Stimulated activated CD4-positive, alpha-beta T cell treated with anti-CD3 and anti-CD28 coated beads, Interleukin-15, amount 100 ng/mL, for 48 hours (primary cell): ENCODE measurements at regions not wholly inside any gene's neighbourhood (a gene's known extent, or its start where the extent isn't known, plus 50 kb on each side); places are given as distances from the start of the nearest gene placed in this dataset.

Experiments used
- DNase-seq, 2 donors: peaks; one replicate each; pipeline ENCODE4 v3.0.0-alpha.2; 2020; ENCODE audit warnings: low read depth in 2 of 2

DNA sequence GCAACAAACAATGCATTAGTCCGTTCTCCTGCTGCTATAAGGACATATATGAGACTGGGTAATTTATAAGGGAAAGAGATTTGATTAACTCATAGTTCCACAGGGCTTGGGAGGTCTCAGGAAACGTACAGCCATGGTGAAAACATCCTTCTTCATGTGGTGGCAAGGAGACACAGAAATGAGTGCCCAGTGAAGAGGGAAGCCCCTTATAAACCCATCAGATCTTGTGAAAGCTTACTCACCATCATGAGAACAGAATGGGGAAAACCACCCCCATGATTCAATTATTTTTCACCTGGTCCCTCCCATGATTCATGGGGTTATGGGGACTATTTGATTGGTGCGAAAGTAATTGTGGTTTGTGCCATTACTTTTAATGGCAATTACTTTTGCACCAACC, 655.8 kb upstream of the SEMA6A start:
- DNase-seq: no peak

DNA sequence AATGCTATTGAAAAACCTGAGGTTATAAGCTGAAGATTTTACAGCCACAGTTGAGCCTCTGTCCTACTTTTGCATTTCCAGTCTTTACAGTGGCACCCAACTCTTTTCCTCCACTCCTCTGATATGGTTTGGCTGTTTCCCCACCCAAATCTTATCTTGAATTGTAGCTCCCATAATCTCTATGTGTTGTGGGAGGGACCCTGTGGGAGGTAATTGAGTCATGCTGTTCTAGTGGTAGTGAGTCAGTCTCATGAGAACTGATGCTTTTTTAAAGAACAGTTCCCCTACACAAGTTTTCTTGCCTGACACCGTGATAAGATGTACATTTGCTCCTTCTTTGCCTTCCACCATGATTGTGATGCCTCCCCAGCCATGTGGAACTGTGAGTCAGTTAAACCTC, 646.1 kb upstream of the SEMA6A start:
- no peak for DNase-seq

DNA sequence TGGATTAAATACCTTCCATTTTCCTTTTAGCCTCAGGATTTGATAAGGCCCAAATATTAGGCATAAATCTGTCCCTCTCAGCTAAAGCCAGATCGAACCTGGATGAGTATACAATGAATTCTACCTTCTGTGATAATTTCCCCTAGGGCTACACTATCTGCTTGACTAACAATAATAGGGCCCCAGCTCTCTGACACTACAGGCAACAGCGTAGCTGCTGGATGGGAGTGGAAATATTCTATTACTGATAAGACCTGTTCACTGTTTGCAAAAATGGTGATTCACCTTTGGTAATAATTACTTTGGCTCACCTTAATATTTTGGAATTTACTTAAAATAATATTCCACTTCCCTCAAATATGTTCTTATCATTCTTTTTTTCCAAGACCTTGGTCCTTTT, 644.2 kb upstream of the SEMA6A start:
- no peak for DNase-seq

DNA sequence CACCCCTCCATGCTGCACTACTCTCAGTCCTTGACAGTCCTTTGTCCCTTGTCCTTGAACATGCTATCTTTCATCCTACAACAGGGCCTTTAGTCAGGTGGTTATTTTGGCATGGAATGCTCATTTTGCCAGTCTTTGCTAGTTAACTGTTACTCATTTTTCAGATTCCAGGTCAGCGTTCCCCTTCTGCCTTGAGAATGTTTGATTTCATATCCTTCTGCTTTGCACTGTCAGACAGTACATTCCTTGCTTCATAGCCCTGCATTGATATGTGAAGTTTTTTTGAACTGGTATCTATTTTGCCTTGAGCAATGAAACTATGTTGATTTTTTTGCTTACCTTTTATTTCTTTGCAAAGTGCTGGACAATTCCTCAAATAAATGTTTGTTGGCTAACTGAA, 638.2 kb upstream of the SEMA6A start:
- no peak for DNase-seq

DNA sequence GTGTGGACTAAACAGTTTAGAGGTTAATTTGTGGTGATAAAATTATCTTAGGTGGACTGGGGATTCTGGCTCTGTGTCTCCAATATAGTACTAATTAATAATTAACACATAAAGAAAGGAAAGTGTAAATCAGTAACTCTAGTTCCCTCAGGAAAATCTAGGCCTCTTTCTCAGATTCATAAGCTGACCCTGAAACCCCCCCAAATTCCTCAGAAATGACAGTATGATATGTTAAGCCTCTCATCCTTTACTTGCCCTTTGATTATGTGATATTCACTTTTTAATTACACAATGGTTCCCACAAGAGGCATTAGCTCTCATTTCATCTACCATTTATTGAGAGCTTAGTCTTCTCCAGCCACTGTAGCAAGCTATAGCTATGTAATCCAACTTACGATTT, 636.2 kb upstream of the SEMA6A start:
- DNase-seq: no peak

DNA sequence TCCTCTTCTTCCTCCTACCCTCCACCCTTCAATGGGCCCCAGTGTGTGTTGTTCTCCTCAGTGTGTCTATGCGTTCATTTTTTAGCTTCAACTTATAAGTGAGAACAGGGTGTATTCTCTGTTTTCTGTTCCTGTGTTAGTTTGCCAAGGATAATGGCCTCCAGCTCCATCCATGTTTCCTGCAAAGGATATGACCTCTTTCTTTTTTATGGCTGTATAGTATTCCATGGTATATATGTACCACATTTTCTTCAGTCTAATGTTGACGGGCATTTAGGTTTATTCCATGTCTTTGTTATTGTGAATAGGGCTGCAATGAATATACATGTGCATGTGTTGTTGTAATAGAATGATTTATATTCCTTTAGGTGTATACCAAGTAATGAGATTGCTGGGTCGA, 634.9 kb upstream of the SEMA6A start:
- no peak for DNase-seq

DNA sequence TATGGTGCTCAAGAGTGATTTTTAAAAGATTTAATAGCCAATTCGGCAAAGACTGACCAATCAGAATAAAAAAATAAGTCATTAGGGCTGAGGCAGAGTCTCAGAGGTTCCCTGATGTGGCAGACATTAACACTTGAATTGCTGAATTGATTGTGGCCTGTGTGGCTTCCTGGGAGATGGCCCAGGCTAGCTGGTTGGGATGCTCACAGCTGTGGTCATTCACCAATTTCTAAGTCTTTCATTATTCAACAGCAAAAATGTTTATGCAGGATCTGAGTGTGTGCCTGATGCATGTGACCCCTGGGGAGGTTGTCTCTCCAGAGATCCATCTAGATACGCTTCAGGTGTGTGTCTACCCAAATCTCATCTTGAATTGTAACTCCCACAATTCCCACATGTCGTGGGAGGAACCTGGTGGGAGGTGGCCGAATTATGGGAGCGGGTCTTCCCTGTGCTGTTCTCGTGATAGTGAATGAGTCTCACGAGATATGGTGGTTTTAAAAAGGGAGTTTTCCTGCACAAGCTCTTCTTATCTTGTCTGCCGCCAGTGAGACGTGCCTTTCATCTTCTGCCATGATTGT, 632.6 kb upstream of the SEMA6A start:
- no peak for DNase-seq

DNA sequence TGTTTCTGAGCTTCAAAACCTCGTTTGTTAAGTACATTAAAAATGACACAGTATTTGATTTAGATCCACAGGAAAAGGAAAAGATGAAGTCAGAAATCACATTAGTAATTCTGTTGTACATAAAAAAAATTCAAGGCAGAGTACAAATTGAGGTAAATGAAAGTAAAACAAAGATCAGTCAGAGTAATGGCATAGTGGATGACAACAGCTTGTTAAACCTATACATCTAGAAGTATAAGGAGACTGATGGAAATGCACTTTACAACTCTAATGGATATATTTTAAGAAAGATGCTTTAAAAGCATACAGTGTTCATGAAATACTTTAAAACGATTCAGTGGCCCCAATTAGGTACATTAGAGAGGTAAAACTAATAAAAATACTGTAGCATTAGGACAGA, 631.3 kb upstream of the SEMA6A start:
- no peak for DNase-seq

DNA sequence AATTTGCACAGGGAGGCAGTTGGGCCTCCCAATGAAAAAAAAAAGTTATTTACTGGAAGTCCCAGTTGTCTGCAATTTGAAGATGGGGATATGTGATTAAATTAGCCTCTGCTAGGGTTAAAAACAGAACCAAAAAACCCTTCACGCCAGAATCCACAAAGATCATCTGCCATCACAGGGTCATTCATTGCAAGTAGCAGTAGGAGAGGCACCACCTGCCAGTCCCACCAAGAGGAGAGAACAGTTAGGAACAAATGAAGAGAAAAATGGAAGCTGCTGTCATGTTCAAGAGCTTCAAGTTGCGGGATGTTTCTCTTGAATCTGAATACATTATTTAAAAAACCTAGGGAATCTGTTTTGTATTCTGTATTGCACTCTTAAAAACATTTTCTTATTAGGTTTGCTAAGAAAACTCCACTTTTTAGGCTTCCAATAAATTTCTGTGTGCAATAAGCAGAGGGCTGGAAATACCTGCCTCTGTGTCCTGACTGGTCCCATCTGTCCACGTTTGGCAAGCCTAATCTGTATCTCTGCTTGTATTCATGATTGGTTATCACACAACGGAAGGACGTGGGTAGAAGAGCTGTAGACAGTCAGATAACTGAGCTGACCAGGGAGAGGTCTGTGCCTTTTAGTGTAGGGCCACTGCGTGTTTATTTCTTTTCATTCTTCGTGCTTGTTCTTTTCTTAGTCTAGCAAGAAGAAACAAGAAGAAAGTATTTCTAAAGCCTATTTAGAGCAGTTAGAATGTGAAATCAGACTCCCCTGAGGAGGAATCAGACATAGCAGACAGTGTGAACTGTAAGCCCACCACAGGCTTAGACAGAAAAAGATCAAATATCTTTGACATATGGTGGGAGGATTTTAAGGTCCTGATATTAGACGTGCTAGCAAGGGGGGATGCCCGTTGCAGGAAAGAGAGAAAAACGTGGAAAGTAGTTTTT, 630.6 kb upstream of the SEMA6A start:
- no peak for DNase-seq

DNA sequence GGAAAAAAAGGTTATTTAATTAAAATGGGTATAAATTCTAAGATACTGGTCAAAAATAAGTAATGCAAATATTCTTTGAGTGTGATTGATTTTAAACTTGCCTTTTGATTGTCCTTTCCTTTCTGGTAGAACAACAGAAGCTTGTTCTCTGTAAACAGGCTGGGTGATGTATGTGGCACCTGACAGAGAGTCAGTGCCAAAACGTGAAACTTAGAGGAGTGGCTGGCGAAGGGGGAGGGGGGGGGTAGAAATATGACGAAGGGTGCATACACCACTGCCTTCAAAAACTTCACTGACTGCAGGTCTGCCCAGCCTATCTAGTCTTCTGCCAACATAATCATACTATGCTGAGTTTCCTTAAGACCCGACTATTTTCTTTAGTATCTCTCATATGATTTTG, 629.8 kb upstream of the SEMA6A start:
- no peak for DNase-seq

DNA sequence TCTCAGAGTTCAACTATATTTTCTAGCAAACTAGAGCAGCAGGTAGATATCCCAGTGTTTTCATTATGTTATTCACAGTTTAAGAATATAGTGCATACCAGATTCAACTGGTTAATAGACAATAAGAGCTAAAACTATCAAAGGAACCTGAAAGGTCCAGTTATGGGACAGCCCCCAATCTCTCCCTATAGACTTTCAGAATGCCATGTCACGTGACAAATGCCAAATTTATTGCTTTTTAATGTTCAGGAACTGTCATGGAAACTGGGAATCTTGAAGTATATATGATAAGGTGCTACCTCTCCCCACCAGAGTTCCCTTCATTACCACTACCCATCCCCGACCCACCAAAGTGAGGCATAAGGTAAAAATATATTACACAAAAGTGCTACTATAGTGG, 629.0 kb upstream of the SEMA6A start:
- no peak for DNase-seq

DNA sequence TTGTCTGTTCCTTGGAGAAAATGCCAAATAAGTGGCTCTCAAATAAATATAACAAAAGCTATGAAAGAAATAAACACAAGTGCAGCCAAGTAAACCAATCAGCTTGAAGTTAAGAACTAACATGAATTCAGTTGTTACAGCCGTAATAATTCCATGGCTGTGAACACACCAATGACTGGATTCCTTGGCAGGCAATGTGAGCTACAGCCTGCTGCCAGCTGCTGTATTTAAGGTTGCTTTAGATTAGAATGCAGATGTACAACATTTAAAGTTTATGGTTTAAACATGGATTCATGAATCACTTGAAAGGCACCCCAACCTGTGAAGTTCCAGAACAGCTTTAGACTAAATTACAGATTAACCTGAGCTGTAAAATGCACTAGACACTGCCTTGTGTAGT, 626.4 kb upstream of the SEMA6A start:
- no peak for DNase-seq

DNA sequence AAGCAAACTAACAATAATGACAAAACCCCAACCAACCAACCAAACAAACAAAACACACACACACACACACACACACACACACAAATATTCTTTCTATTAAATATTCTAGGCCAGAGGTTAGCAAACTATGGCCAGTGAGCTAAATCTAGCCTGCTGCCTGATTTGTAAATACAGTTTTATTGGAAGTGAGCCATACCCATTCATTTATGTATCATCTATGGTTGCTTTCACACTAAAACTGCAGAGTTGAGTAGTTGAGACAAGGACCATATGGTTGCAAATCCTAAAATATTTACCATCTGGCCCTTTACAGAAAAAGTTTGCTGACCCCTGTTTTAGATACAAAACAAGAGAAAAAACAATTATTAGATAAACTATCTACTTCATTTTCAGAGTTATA, 620.5 kb upstream of the SEMA6A start:
- DNase-seq: no peak

DNA sequence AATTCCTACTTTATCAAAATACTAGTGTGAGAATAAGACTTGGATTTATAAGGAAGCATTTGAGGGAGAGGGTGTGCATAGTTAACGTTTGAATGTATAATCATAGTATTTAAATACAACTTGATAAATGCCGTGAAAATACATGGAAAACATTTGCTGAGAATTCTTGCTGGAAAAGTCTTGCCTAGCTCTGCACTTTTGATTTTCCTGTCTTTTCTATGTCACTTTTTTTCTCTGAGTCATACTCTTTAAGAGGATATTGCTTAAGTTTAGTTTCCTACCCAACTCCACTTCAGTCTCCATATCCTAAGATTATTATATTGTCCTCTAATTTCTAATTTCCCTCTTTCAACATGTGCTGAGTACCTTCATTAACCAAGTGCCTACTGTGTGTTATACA, 616.6 kb upstream of the SEMA6A start:
- no peak for DNase-seq

DNA sequence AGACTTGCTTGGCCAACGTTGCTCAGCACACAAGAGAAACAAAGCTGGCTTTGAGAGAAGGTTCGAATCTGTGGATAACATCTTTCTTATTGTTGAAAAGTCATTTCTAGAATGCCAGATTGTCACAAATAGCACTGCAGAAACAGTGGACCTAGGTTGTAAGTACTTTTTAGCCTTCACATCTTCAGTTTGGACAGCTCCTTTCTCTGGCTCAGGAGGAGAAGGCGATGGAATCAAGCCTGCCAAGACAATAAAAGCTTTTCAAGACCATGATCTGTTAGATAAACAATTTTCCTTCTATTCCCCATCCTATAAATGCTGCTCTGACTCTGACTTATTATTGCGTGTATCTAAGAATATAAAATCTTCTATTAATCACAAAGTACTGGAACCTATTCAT, 615.2 kb upstream of the SEMA6A start:
- DNase-seq: no peak

DNA sequence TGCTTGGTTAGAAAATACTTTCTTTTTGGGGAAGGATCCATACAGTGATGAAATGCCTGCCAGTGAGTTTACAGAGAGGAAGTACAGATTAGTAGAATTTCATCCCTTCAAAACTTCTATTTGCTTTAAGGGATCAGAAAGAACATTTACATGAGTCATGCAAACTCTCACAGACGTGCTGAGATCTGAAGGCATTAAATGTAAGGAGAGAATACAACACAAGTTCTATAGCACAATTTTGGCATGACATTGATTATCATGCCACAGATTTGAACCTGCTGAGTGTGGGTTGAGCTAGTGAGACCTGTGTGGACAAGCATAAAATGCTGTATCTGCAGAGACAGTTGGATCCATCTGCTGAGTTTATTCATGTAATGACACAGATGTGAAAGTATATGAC, 613.6 kb upstream of the SEMA6A start:
- no peak for DNase-seq

DNA sequence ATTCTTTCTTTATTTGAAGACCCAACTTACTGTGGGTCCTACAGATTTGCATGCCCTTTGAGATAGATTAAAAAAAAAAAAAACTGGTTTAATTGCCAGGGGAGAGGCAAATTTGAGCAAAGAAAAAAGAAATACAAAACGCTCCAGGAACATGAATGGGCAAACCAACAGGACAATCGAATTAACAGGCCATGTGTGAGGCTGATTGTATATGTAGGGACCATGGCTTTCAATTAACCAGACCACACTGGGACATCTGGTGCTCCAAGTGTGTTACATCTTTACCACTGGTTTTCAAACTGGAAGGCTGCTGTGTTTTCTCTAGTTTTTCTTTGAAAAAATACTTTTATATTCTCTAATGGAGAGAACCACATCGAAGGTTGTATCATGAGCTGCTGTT, 612.1 kb upstream of the SEMA6A start:
- DNase-seq: no peak

DNA sequence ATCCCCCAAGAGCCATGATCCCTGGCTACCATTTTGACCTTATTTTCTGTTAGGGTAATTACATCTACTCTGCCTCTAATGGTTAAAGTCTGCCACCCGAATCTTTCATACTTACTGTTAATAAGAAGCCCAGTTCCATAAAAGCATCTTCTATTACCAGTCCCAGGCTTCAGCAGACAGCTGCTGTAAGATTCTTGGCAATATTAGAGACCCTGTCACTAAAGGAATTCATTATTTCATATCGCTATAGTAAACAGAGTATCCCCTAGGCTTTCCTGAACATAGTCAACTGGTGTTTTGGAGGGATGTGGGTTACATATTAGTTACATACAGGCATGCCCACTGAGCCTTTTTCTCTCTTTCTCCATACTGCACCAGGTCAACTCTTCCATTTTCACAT, 608.7 kb upstream of the SEMA6A start:
- no peak for DNase-seq

DNA sequence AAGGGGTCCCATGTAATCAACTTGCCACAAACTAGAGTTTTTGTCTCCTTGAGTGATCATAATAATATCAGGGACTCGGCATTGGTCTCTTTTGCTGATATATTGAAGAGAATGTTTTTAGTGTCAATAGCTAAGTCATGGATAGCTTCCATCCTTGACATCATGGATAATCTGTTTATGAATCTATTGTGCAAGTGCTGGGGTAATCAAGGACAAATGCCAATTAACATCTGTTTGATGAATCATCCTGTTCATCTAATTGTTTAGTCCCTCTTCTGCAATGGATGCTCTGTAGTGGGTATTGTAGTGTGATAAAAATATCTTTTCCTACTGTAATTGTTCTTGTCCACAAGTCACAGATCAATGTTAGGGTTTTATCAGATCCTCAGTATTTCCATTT, 607.5 kb upstream of the SEMA6A start:
- no peak for DNase-seq

DNA sequence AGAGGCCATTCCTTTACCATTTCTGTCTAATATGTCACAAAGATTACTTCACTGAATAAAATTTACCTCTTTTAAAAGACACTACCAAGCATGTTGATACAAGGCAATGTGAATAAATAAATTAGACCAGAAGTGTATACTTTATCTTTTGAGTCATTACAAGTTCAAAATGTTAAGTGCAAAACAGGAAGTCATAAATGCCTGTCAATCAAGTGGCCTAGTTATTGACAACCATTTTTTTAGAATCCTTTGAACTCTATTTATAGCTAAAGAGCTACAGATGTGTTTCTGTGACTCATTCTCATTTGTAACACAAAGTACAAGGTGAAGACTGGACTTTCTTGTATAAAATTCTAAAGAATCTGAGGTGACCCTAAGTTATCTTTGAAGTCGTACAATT, 602.7 kb upstream of the SEMA6A start:
- DNase-seq: no peak

DNA sequence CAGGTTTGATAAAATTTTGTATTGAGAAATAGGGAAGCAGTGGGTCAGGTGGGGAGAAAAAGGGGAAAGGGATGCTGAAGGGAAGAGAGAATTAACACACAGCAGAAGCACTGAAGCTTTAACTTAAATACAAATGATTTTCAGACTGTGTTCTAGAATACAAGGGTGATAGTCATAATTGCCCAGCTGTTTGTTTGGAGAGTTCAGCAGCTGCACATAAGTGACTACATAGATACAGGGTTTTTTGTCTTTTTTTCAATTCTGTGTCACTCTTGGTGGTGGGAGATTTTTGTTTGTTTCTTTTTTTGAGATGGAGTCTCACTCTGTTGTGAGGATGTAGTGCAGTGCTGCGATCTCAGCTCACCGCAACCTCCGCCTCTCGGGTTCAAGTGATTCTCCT, 590.4 kb upstream of the SEMA6A start:
- DNase-seq: no peak

DNA sequence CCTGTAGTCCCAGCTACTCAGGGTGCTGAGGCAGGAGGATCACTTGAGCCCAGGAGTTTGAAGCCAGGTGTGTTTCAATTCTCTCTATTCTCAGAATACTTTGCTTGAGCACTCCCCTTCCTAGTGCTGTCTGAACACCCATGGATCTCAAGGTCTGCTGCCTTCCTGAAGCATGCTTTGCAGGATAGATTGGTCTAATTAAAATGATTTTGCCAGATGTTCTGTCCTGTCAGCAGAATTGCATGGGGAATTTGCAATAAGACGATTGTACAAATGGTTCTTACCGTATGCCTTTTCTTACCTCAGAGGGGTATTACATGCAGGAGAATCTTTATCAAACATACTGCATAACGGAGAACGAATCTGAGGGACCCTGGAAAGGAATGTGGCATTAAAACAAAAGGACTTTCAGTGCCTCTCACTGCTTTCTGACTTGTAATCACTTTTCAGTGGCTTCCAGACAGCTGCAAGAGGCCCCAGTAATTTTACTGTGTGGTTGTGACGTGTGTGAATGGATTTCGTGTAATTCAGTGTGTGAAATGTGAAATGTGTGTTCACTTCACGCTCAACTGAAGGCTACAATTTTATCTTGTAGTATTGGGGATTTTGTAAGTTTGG, 587.2 kb upstream of the SEMA6A start:
- DNase-seq: no peak

DNA sequence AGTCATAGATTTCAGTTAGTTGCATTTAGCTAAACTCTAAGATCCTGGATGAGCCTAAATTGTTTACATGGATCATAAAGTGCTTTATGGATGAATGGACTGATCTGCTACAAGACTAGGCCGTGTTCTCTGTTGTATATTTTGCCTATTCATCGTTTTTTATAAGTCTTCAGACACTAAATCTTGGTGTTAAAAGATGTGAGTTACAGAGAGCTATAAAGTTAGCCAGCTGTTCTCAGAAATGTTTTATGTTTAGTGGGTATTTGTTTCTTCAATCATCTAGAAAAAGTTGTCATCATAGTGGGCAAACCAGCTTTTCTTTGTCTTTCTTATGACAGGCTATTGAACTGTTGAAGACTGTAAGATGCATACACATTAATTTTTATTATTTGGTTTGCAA, 585.8 kb upstream of the SEMA6A start:
- no peak for DNase-seq
